Gastrocnemius medialis (tissue), 4 donors: ENCODE measurements at regions not wholly inside any gene's neighbourhood (a gene's known extent, or its start where the extent isn't known, plus 50 kb on each side); places are given as distances from the start of the nearest gene placed in this dataset.

ENCODE experiments used
- POLR2A ChIP-seq, 2 donors: fragments of 450-650 bp; IDR thresholded peaks; one replicate each; pipeline ENCODE4 v1.6.1; 2017; ENCODE audit warnings: antibody characterized with exemption in 2 of 2, mild to moderate bottlenecking in 2 of 2, moderate library complexity in 2 of 2
- TF ChIP-seq, protein P1 (sequence below), 5 experiments: fragments of 450-650 bp in 3 of 5; fragments of 200-600 bp in 2 of 5; sonication (generic) in 2 of 5; IDR thresholded peaks in 4 of 5; conservative IDR thresholded peaks in 1 of 5; 1 replicate in 4 of 5; 2 replicates in 1 of 5; pipeline ENCODE4 v1.5.1; 2016 to 2019; ENCODE audit warnings: antibody characterized with exemption in 5 of 5, mild to moderate bottlenecking in 3 of 5, moderate library complexity in 3 of 5

DNA sequence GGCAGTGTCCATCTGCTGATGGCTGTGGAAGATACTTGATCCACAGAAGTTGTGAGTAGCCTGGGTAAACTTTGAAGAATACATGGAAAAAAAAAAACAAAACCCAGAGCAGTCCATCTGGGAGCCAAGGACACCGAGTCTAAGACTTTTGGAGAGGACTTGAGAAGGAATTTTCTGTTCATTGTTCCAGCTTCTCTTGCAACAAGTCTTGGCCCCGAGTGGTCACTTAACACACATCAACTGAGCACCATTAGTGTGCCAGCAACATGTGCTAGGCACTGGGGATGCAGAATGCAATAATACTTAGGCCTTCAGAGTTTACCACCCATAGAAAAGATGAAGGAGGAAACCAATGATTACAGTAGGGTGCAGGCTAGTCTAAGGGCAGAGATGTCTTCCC is 266.7 kb downstream of the EMP1 start:
- TF ChIP-seq, protein P1, sequence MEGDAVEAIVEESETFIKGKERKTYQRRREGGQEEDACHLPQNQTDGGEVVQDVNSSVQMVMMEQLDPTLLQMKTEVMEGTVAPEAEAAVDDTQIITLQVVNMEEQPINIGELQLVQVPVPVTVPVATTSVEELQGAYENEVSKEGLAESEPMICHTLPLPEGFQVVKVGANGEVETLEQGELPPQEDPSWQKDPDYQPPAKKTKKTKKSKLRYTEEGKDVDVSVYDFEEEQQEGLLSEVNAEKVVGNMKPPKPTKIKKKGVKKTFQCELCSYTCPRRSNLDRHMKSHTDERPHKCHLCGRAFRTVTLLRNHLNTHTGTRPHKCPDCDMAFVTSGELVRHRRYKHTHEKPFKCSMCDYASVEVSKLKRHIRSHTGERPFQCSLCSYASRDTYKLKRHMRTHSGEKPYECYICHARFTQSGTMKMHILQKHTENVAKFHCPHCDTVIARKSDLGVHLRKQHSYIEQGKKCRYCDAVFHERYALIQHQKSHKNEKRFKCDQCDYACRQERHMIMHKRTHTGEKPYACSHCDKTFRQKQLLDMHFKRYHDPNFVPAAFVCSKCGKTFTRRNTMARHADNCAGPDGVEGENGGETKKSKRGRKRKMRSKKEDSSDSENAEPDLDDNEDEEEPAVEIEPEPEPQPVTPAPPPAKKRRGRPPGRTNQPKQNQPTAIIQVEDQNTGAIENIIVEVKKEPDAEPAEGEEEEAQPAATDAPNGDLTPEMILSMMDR (IDR thresholded peaks at IDR 0.05 in 4 of 5, conservative IDR thresholded peaks at IDR 0.05 in 1 of 5) = no peak
- no peak for TF ChIP-seq POLR2A (IDR thresholded peaks at IDR 0.05)
